GM12878 (cell line): ENCODE measurements at regions not wholly inside any gene's neighbourhood (a gene's known extent, or its start where the extent isn't known, plus 50 kb on each side); places are given as distances from the start of the nearest gene placed in this dataset.

ENCODE experiments used
- ATAC-seq: fragments of 200-7000 bp; cut with Tn5 transposase; 3 replicates; pipeline ENCODE4 v1.9.1; 2020; ENCODE audit warnings: mild to moderate bottlenecking, moderate library complexity
- BruUV-seq: library from RNA; stranded (reverse); fragments of 400-500 nt; replicated peaks from 2 replicates; lab custom pipeline; 2021; lab: Mats Ljungman, UMichigan
- CTCF ChIA-PET: fragments of 300-600 bp; sonication (Branson Sonifier 250); formaldehyde crosslinking; extraction: SDS; loops from one replicate; lab custom pipeline; 2021; ENCODE audit warnings: inconsistent platforms; lab: Yijun Ruan, JAX
- POLR2A ChIA-PET: fragments of 350-600 bp; formaldehyde crosslinking; extraction: SDS; loops from one replicate; lab custom pipeline; 2021; ENCODE audit warnings: inconsistent platforms; lab: Charles Lee
- RAD21 ChIA-PET: fragments of 300-600 bp; sonication (Branson Sonifier 250); formaldehyde crosslinking; loops from one replicate; lab custom pipeline; 2023; ENCODE audit warnings: antibody characterized with exemption; ENCODE audit not compliant: unreplicated experiment; lab: Charles Lee
- SMC1A ChIA-PET: fragments of 300-600 bp; sonication (Branson Sonifier 250); formaldehyde crosslinking; loops from one replicate; lab custom pipeline; 2023; ENCODE audit not compliant: unreplicated experiment, uncharacterized antibody; lab: Charles Lee
- DNase-seq: peaks from one replicate; pipeline ENCODE4 v3.0.0-alpha.2; 2011; ENCODE audit warnings: low read depth, low spot score
- FAIRE-seq: peaks from 3 replicates; lab custom pipeline; 2011; peaks lifted over from hg19 to GRCh38; lab: Jason Lieb, UNC
- H2AFZ ChIP-seq: 2 replicates; pipeline ENCODE4 v1.6.0; 2011; ENCODE audit warnings: low read depth, low read length, control low read depth; ENCODE audit not compliant: control insufficient read depth
- H3K27ac ChIP-seq: 2 replicates; pipeline ENCODE4 v1.5.1; 2011; ENCODE audit warnings: control low read depth; ENCODE audit not compliant: control insufficient read depth, insufficient read depth
- H3K27me3 ChIP-seq, 2 experiments: replicated peaks in 1 of 2; 2 replicates each; pipeline versions ENCODE4 v1.6.0 to v1.6.1; 2011; ENCODE audit warnings: low read length in 1 of 2; ENCODE audit not compliant: control insufficient read depth in 2 of 2, insufficient read depth in 2 of 2
- H3K36me3 ChIP-seq, 2 experiments: 2 replicates each; pipeline ENCODE4 v1.5.1; 2011; ENCODE audit warnings: low read length in 1 of 2; ENCODE audit not compliant: control insufficient read depth in 2 of 2, insufficient read depth in 2 of 2
- H3K4me1 ChIP-seq: 2 replicates; pipeline ENCODE4 v1.6.1; 2011; ENCODE audit warnings: mild to moderate bottlenecking, low read length, moderate library complexity, mixed read lengths; ENCODE audit not compliant: control insufficient read depth, insufficient read depth
- H3K4me2 ChIP-seq: 2 replicates; pipeline ENCODE4 v1.6.0; 2011; ENCODE audit warnings: control low read depth; ENCODE audit not compliant: control insufficient read depth, insufficient read depth
- H3K4me3 ChIP-seq: fragments of 200-600 bp; sonication (generic); 2 replicates; pipeline ENCODE4 v1.5.1; 2016
- H3K79me2 ChIP-seq: 2 replicates; pipeline ENCODE4 v1.6.0; 2011; ENCODE audit warnings: low read length; ENCODE audit not compliant: control insufficient read depth, insufficient read depth
- H3K9ac ChIP-seq: 2 replicates; pipeline ENCODE4 v1.8.0; 2011; ENCODE audit warnings: low read length, control low read depth, mixed read lengths; ENCODE audit not compliant: control insufficient read depth, insufficient read depth
- H3K9me3 ChIP-seq: replicated peaks from 3 replicates; pipeline ENCODE4 v1.5.1; 2011; ENCODE audit warnings: mild to moderate bottlenecking, low read length; ENCODE audit not compliant: control insufficient read depth, insufficient read depth
- H4K20me1 ChIP-seq: 2 replicates; pipeline ENCODE4 v1.6.0; 2011; ENCODE audit not compliant: control insufficient read depth, insufficient read depth
- BRCA1 ChIP-seq: IDR thresholded peaks from 2 replicates; pipeline ENCODE4 v1.6.1; 2011; ENCODE audit warnings: low read depth, low read length, improper control_type of control experiment
- E2F8 ChIP-seq: fragments of 450-650 bp; IDR thresholded peaks from 2 replicates; pipeline ENCODE4 v1.6.1; 2018; ENCODE audit warnings: mild to moderate bottlenecking, low read depth, moderate library complexity; ENCODE audit not compliant: partially characterized antibody
- EED ChIP-seq: sonication (generic); IDR thresholded peaks from 2 replicates; pipeline ENCODE4 v1.6.1; 2016; ENCODE audit warnings: antibody characterized with exemption, low read depth
- GABPA ChIP-seq: IDR thresholded peaks from 2 replicates; pipeline ENCODE4 v1.6.1; 2014; ENCODE audit warnings: antibody characterized with exemption, low read depth, mild to moderate bottlenecking, inconsistent platforms
- HDGF ChIP-seq: fragments of 450-650 bp; IDR thresholded peaks from 2 replicates; pipeline ENCODE4 v1.6.1; 2016; ENCODE audit warnings: antibody characterized with exemption
- MLLT1 ChIP-seq: fragments of 450-650 bp; IDR thresholded peaks from 2 replicates; pipeline ENCODE4 v1.6.1; 2016; ENCODE audit warnings: mild to moderate bottlenecking
- NFIC ChIP-seq: IDR thresholded peaks from 2 replicates; pipeline ENCODE4 v1.6.1; 2012; ENCODE audit warnings: low read depth, mild to moderate bottlenecking, inconsistent platforms, low read length, moderate library complexity
- SKIL ChIP-seq: fragments of 450-650 bp; IDR thresholded peaks from 2 replicates; pipeline ENCODE4 v1.6.1; 2017; ENCODE audit warnings: mild to moderate bottlenecking, low read depth, inconsistent platforms; ENCODE audit not compliant: poor library complexity, severe bottlenecking
- SREBF2 ChIP-seq: IDR thresholded peaks from 2 replicates; pipeline ENCODE4 v1.6.1; 2012; ENCODE audit warnings: mild to moderate bottlenecking, low read length
- ZBTB11 ChIP-seq: fragments of 450-650 bp; formaldehyde crosslinking; IDR thresholded peaks from 2 replicates; pipeline ENCODE4 v1.5.0; 2022; ENCODE audit warnings: mild to moderate bottlenecking, missing genetic modification characterization
- ZNF384 ChIP-seq: IDR thresholded peaks from 2 replicates; pipeline ENCODE4 v1.6.1; 2012; ENCODE audit warnings: low read depth, mild to moderate bottlenecking, low read length, improper control_type of control experiment, borderline replicate concordance
- WGBS: methylation state at CpG from one replicate; pipeline ENCODE4 v1.1.6; 2016; ENCODE audit warnings: low lambda C conversion rate; ENCODE audit not compliant: insufficient replicate concordance, insufficient coverage; ENCODE audit errors: missing lambda C conversion rate; 5-methylcytosine and 5-hydroxymethylcytosine counted together
- in situ Hi-C: fragments of 300-500 bp; cut with MboI; formaldehyde crosslinking; loops from 9 replicates; pipeline ENCODE4 v1.14.3; 2018; ENCODE audit warnings: mixed read lengths
- intact Hi-C: fragments of 100-400 bp; cut with micrococcal nuclease; formaldehyde crosslinking; loops from one replicate; pipeline ENCODE4 v1.14.2; 2022; ENCODE audit not compliant: unreplicated experiment

- no peak for TF ChIP-seq SKIL
- TF ChIP-seq EED: no peak
- TF ChIP-seq ZBTB11 (CRISPR knock-in tag): no peak
- no peak for TF ChIP-seq NFIC
- TF ChIP-seq SREBF2: no peak
- TF ChIP-seq HDGF: no peak
Measured at GRCh38 chr9:14379280-14379679, 65.3 kb upstream of the NFIB start (continued).

GRCh38 chr9:14373706-14374105, 59.8 kb upstream of the NFIB start:
- Histone ChIP-seq H2AFZ (no peak overlapping the region), H3K4me1 (no peaks in the 10 kb centered on the region), H3K4me3 (no peak overlapping the region), H3K36me3 (no peaks in the 10 kb centered on the region), H3K27me3 (no peaks in the 10 kb centered on the region), H3K9me3 (no peaks in the 10 kb centered on the region), H3K9ac (no peak overlapping the region), H3K4me2 (no peak overlapping the region), H4K20me1 (no peaks in the 10 kb centered on the region), H3K79me2 (no peaks in the 10 kb centered on the region), H3K27ac (no peak overlapping the region)
- no TSS peak for BruUV-seq
- intact Hi-C loops: no loop called here
- in situ Hi-C loops: no loop called here
- no peak for ATAC-seq
- no peak for FAIRE-seq
- no peak for DNase-seq
- ChIA-PET POLR2A (no interaction called here), CTCF (no interaction called here), SMC1A (no interaction called here), RAD21 (no interaction called here)
- 43% methylated on average over 4 of the region's 4 CpGs for WGBS
- TF ChIP-seq SKIL (no peak), BRCA1 (no peak), MLLT1 (no peak), GABPA (no peak), E2F8 (no peak), ZNF384 (no peak)
